ENCODE measurements at regions not wholly inside any gene's neighbourhood (a gene's known extent, or its start where the extent isn't known, plus 50 kb on each side); places are given as distances from the start of the nearest gene placed in this dataset.

DNA sequence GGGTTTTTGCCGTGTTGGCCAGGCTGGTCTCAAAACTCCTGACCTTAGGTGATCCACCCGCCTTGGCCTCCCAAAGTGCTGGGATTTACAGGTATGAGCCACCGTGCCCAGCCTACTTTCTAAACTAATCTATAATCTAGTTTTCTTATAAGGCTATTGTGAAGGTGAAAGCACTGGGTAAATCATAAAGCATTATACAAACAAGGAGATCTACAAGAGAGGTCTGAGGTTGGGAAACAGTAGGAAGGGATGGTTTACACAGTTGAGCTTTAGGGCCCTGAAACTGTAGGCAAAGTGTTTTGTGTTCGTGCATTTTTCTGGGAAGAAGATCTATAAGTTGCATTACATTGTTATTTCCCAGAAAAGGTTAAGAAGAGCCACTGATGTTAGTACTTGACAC is 84.9 kb upstream of the MED13 start:
- TF ChIP-seq, protein P1, sequence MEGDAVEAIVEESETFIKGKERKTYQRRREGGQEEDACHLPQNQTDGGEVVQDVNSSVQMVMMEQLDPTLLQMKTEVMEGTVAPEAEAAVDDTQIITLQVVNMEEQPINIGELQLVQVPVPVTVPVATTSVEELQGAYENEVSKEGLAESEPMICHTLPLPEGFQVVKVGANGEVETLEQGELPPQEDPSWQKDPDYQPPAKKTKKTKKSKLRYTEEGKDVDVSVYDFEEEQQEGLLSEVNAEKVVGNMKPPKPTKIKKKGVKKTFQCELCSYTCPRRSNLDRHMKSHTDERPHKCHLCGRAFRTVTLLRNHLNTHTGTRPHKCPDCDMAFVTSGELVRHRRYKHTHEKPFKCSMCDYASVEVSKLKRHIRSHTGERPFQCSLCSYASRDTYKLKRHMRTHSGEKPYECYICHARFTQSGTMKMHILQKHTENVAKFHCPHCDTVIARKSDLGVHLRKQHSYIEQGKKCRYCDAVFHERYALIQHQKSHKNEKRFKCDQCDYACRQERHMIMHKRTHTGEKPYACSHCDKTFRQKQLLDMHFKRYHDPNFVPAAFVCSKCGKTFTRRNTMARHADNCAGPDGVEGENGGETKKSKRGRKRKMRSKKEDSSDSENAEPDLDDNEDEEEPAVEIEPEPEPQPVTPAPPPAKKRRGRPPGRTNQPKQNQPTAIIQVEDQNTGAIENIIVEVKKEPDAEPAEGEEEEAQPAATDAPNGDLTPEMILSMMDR (IDR thresholded peaks at IDR 0.05; ENCODE audit: low read length) = no peak
- TF ChIP-seq EZH2 (optimal IDR thresholded peaks at IDR 0.05; ENCODE audit: low read depth, low read length) = no peak
